ENCODE measurements at regions not wholly inside any gene's neighbourhood (a gene's known extent, or its start where the extent isn't known, plus 50 kb on each side); places are given as distances from the start of the nearest gene placed in this dataset.
"Not testable (repeated sequence)": the region's sequence is repeated elsewhere in the genome, so short reads cannot be mapped to it uniquely, and the experiment has no call there.

- H3K27me3 ChIP-seq (ENCODE audit: insufficient read depth, low read length) = peaks cover 6% of the 10 kb centered on the region; the same call in 1 of the 2 replicates
- H3K4me3 ChIP-seq (ENCODE audit: low read depth, low read length) = no peak overlapping the region
- no peaks in the 10 kb centered on the region for H3K79me2 ChIP-seq (ENCODE audit: control insufficient read depth, insufficient read depth, low read length, unreplicated experiment)
- H3K4me1 ChIP-seq (ENCODE audit: control insufficient read depth, insufficient read depth, low read length, unreplicated experiment) = no peaks in the 10 kb centered on the region
- no peaks in the 10 kb centered on the region for H3K36me3 ChIP-seq (ENCODE audit: insufficient read depth, low read length)
- H3K27ac ChIP-seq (ENCODE audit: low read depth, low read length) = no peak overlapping the region
- H2AFZ ChIP-seq (ENCODE audit: low read length, unreplicated experiment) = no peak overlapping the region
Measured at GRCh38 chr14:70269582-70269981, 80.8 kb upstream of the SLC8A3 start.

- H2AFZ ChIP-seq (ENCODE audit: low read length, unreplicated experiment) = no peak overlapping the region
- no peaks in the 10 kb centered on the region for H3K4me1 ChIP-seq (ENCODE audit: control insufficient read depth, insufficient read depth, low read length, unreplicated experiment)
- H3K27ac ChIP-seq (ENCODE audit: low read depth, low read length) = no peak overlapping the region
- no peaks in the 10 kb centered on the region for H3K79me2 ChIP-seq (ENCODE audit: control insufficient read depth, insufficient read depth, low read length, unreplicated experiment)
- peaks cover 6% of the 10 kb centered on the region; the same call in 1 of the 2 replicates for H3K27me3 ChIP-seq (ENCODE audit: insufficient read depth, low read length)
- H3K36me3 ChIP-seq (ENCODE audit: insufficient read depth, low read length) = no peaks in the 10 kb centered on the region
- no peak overlapping the region for H3K4me3 ChIP-seq (ENCODE audit: low read depth, low read length)
Measured at GRCh38 chr14:70268760-70269159, 80.0 kb upstream of the SLC8A3 start.

GRCh38 chr14:70266157-70266556 is 77.4 kb upstream of the SLC8A3 start:
- H3K36me3 ChIP-seq (ENCODE audit: insufficient read depth, low read length) = no peaks in the 10 kb centered on the region
- no peak overlapping the region for H2AFZ ChIP-seq (ENCODE audit: low read length, unreplicated experiment)
- no peak overlapping the region for H3K27ac ChIP-seq (ENCODE audit: low read depth, low read length)
- H3K79me2 ChIP-seq (ENCODE audit: control insufficient read depth, insufficient read depth, low read length, unreplicated experiment) = no peaks in the 10 kb centered on the region
- no peak overlapping the region for H3K4me3 ChIP-seq (ENCODE audit: low read depth, low read length)
- no peaks in the 10 kb centered on the region for H3K4me1 ChIP-seq (ENCODE audit: control insufficient read depth, insufficient read depth, low read length, unreplicated experiment)
- H3K27me3 ChIP-seq (ENCODE audit: insufficient read depth, low read length) = peaks cover 10% of the 10 kb centered on the region

- no peaks in the 10 kb centered on the region for H3K36me3 ChIP-seq (ENCODE audit: insufficient read depth, low read length)
- H3K27me3 ChIP-seq (ENCODE audit: insufficient read depth, low read length) = peaks cover 10% of the 10 kb centered on the region
- H2AFZ ChIP-seq (ENCODE audit: low read length, unreplicated experiment) = no peak overlapping the region
- no peak overlapping the region for H3K4me3 ChIP-seq (ENCODE audit: low read depth, low read length)
- H3K79me2 ChIP-seq (ENCODE audit: control insufficient read depth, insufficient read depth, low read length, unreplicated experiment) = no peaks in the 10 kb centered on the region
- no peak overlapping the region for H3K27ac ChIP-seq (ENCODE audit: low read depth, low read length)
- H3K4me1 ChIP-seq (ENCODE audit: control insufficient read depth, insufficient read depth, low read length, unreplicated experiment) = no peaks in the 10 kb centered on the region
Measured at GRCh38 chr14:70265422-70265821, 76.7 kb upstream of the SLC8A3 start.

GRCh38 chr14:70259420-70259819 is 70.7 kb upstream of the SLC8A3 start:
- Histone ChIP-seq H3K4me1 (ENCODE audit: control insufficient read depth, insufficient read depth, low read length, unreplicated experiment) (no peaks in the 10 kb centered on the region), H3K27ac (ENCODE audit: low read depth, low read length) (no peak overlapping the region), H3K79me2 (ENCODE audit: control insufficient read depth, insufficient read depth, low read length, unreplicated experiment) (no peaks in the 10 kb centered on the region), H3K36me3 (ENCODE audit: insufficient read depth, low read length) (no peaks in the 10 kb centered on the region), H3K27me3 (ENCODE audit: insufficient read depth, low read length) (peaks cover 24% of the 10 kb centered on the region), H2AFZ (ENCODE audit: low read length, unreplicated experiment) (no peak overlapping the region), H3K4me3 (ENCODE audit: low read depth, low read length) (no peak overlapping the region)

GRCh38 chr14:70257526-70257925 is 68.8 kb upstream of the SLC8A3 start:
- Histone ChIP-seq H2AFZ (ENCODE audit: low read length, unreplicated experiment) (no peak overlapping the region), H3K4me1 (ENCODE audit: control insufficient read depth, insufficient read depth, low read length, unreplicated experiment) (no peaks in the 10 kb centered on the region), H3K4me3 (ENCODE audit: low read depth, low read length) (no peak overlapping the region), H3K27ac (ENCODE audit: low read depth, low read length) (no peak overlapping the region), H3K27me3 (ENCODE audit: insufficient read depth, low read length) (peaks cover 35% of the 10 kb centered on the region), H3K79me2 (ENCODE audit: control insufficient read depth, insufficient read depth, low read length, unreplicated experiment) (no peaks in the 10 kb centered on the region), H3K36me3 (ENCODE audit: insufficient read depth, low read length) (no peaks in the 10 kb centered on the region)

GRCh38 chr14:70256601-70257000 is 67.8 kb upstream of the SLC8A3 start:
- H3K4me1 ChIP-seq (ENCODE audit: control insufficient read depth, insufficient read depth, low read length, unreplicated experiment) = no peaks in the 10 kb centered on the region
- H3K27me3 ChIP-seq (ENCODE audit: insufficient read depth, low read length) = peaks cover 33% of the 10 kb centered on the region
- no peaks in the 10 kb centered on the region for H3K36me3 ChIP-seq (ENCODE audit: insufficient read depth, low read length)
- H3K79me2 ChIP-seq (ENCODE audit: control insufficient read depth, insufficient read depth, low read length, unreplicated experiment) = no peaks in the 10 kb centered on the region
- H2AFZ ChIP-seq (ENCODE audit: low read length, unreplicated experiment) = no peak overlapping the region
- no peak overlapping the region for H3K27ac ChIP-seq (ENCODE audit: low read depth, low read length)
- no peak overlapping the region for H3K4me3 ChIP-seq (ENCODE audit: low read depth, low read length)

GRCh38 chr14:70255071-70256057 is 66.6 kb upstream of the SLC8A3 start:
- not testable (repeated sequence) for H3K36me3 ChIP-seq (ENCODE audit: insufficient read depth, low read length); H2AFZ ChIP-seq (ENCODE audit: low read length, unreplicated experiment); H3K27ac ChIP-seq (ENCODE audit: low read depth, low read length); H3K4me3 ChIP-seq (ENCODE audit: low read depth, low read length); H3K79me2 ChIP-seq (ENCODE audit: control insufficient read depth, insufficient read depth, low read length, unreplicated experiment); H3K4me1 ChIP-seq (ENCODE audit: control insufficient read depth, insufficient read depth, low read length, unreplicated experiment)
- peaks cover 33% of the 10 kb centered on the region for H3K27me3 ChIP-seq (ENCODE audit: insufficient read depth, low read length)

GRCh38 chr14:70254476-70254961 is 65.8 kb upstream of the SLC8A3 start:
- H3K36me3 ChIP-seq (ENCODE audit: insufficient read depth, low read length) = no peaks in the 10 kb centered on the region
- H3K27ac ChIP-seq (ENCODE audit: low read depth, low read length) = no peak overlapping the region
- H3K27me3 ChIP-seq (ENCODE audit: insufficient read depth, low read length) = peaks cover 33% of the 10 kb centered on the region
- H2AFZ ChIP-seq (ENCODE audit: low read length, unreplicated experiment) = no peak overlapping the region
- no peaks in the 10 kb centered on the region for H3K79me2 ChIP-seq (ENCODE audit: control insufficient read depth, insufficient read depth, low read length, unreplicated experiment)
- peak overlapping the region; percentile 57; the same call in 1 of the 2 replicates for H3K4me3 ChIP-seq (ENCODE audit: low read depth, low read length)
- H3K4me1 ChIP-seq (ENCODE audit: control insufficient read depth, insufficient read depth, low read length, unreplicated experiment) = no peaks in the 10 kb centered on the region

GRCh38 chr14:70253547-70253946 is 64.8 kb upstream of the SLC8A3 start:
- H2AFZ ChIP-seq (ENCODE audit: low read length, unreplicated experiment); H3K4me1 ChIP-seq (ENCODE audit: control insufficient read depth, insufficient read depth, low read length, unreplicated experiment); H3K4me3 ChIP-seq (ENCODE audit: low read depth, low read length); H3K36me3 ChIP-seq (ENCODE audit: insufficient read depth, low read length); H3K27ac ChIP-seq (ENCODE audit: low read depth, low read length); H3K79me2 ChIP-seq (ENCODE audit: control insufficient read depth, insufficient read depth, low read length, unreplicated experiment): not testable (repeated sequence)
- peaks cover 33% of the 10 kb centered on the region for H3K27me3 ChIP-seq (ENCODE audit: insufficient read depth, low read length)

GRCh38 chr14:70245026-70245425 is 56.3 kb upstream of the SLC8A3 start:
- no peaks in the 10 kb centered on the region for H3K36me3 ChIP-seq (ENCODE audit: insufficient read depth, low read length)
- no peak overlapping the region for H3K4me3 ChIP-seq (ENCODE audit: low read depth, low read length)
- no peaks in the 10 kb centered on the region; the same call in 1 of the 2 replicates for H3K27me3 ChIP-seq (ENCODE audit: insufficient read depth, low read length)
- no peak overlapping the region for H2AFZ ChIP-seq (ENCODE audit: low read length, unreplicated experiment)
- no peaks in the 10 kb centered on the region for H3K79me2 ChIP-seq (ENCODE audit: control insufficient read depth, insufficient read depth, low read length, unreplicated experiment)
- no peak overlapping the region for H3K27ac ChIP-seq (ENCODE audit: low read depth, low read length)
- H3K4me1 ChIP-seq (ENCODE audit: control insufficient read depth, insufficient read depth, low read length, unreplicated experiment) = no peaks in the 10 kb centered on the region
